GM21576 (cell line): ENCODE measurements at regions not wholly inside any gene's neighbourhood (a gene's known extent, or its start where the extent isn't known, plus 50 kb on each side); places are given as distances from the start of the nearest gene placed in this dataset.

Experiments
- ATAC-seq: cut with Tn5 transposase; IDR thresholded peaks from one replicate; pipeline ENCODE4 v1.9.1; 2021; ENCODE audit warnings: mild to moderate bottlenecking, moderate library complexity; ENCODE audit not compliant: unreplicated experiment

GRCh38 chrX:122500556-122500955, 683.5 kb upstream of the GRIA3 start:
- no peak for ATAC-seq

- ATAC-seq, result no peak
Observed at GRCh38 chrX:122501652-122502051, 682.4 kb upstream of the GRIA3 start.

DNA sequence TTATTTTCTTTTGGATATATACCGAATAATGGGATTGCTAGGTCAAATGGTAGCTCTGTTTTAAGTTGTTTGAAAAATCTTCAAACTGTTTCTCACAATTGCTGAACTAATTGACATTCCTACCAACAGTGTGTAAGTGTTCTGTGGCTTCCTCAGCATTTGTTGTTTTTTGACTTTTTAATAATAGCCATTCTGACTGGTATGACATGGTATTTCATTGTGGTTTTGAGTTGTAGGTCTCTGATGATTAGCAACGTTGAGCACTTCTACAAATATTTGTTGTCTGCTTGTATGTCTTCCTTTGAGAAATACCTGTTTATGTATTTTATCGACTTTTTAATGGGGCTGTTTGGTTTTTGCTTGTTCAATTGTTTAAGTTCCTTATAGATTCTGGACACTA, 680.1 kb upstream of the GRIA3 start:
- no peak for ATAC-seq

DNA sequence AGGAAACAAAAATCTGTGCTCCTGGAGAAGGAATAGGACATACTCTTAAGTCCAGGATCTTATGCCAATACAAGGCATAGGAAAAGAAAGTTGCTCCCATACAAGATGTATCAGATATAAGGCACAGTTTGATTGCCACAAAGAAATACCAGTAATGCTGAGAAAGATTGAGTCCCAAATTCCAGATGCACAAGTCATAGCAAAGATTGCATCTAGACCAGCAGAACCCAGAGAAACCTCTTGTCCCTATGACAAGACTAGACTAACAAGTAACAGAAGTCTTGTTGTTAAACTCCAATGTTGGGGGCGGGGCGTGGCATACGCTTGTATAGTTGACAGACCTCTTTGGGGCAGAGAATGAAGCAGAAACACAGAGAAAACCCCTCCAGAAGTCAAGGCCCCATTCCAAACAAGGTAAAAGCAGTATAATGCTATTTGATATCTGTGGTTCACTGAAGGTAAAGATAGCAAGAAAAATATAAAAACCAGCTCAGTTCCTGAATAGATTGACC, 671.5 kb upstream of the GRIA3 start:
- no peak for ATAC-seq

GRCh38 chrX:122517786-122518185, 666.3 kb upstream of the GRIA3 start:
- ATAC-seq, result no peak

- ATAC-seq, result no peak
Observed at GRCh38 chrX:122545778-122546177, 638.3 kb upstream of the GRIA3 start.

GRCh38 chrX:122546269-122546668, 637.8 kb upstream of the GRIA3 start:
- ATAC-seq, result no peak

- no peak for ATAC-seq
Observed at GRCh38 chrX:122552286-122552800, 631.7 kb upstream of the GRIA3 start.

DNA sequence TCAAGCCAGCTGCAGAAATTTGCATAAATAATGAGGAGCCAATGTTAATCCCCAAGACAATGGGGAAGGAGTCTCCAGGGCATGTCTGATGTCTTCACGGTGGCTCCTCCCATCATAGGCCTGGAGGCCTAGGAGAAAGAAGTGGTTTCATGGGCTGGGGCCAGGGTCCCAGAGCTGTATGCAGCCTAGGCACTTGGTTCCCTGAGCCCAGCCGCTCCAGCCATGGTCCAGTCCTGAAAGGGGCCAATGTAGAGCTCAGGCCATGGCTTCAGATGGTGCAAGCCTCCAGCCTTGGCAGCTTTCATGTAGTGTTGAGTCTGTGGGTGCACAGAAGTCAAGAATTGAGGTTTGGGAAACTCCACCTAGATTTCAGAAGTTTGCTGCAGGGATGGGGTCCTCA, 628.2 kb upstream of the GRIA3 start:
- no peak for ATAC-seq

DNA sequence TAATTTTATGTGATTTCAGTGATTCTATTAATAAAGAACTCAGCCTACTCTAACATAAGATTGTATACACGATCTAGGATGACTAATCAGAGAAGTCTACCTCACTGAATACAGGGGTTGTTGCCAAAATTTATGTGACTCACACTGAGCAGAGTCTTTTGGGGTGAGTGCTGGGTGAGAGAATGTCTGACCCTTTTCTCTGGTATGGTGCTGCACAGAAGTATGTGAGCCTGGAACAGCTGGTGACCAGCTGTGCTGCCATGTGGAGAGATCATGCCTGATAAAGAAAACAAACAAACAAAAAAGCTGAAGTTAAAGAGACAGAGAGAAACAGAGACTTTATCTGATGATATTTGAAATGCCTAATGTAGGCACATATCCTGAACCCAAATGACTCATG, 618.1 kb upstream of the GRIA3 start:
- ATAC-seq, result no peak

DNA sequence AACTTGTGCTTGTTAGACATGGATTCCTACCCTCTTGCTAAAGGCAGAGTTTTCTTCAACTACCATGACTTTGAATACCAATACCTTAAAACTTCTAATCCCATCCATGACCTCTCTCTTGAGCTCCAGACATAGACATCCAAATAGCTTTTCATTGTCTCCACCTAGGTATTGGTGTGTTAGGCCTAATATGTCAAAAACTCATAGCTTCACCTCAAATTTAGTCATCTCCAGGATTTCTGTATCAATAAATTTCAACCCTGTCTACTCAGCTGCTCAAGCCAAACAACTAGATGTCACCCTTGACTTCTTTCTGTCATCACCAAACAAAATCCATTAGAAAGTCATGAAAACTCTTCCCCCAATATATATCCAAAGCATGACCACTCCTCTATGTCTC, 617.7 kb upstream of the GRIA3 start:
- no peak for ATAC-seq

DNA sequence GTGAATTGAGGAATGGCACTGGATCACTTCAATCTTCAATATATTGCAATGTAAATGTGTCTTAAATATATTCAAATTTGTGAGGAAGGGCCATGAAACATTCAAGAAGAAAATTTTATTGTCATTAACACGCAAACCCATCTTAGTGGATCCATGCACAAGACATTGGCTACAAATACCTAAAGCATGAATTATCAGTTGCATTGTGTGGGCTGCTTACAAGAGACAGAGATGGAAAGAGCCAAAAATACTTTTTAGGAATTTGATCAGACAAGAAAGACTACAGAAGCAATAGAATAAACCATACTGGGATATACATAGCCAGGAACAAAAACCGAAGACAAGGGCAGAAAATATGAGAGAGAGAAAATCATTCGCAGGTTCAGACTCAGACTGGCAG, 616.2 kb upstream of the GRIA3 start:
- ATAC-seq, result no peak

DNA sequence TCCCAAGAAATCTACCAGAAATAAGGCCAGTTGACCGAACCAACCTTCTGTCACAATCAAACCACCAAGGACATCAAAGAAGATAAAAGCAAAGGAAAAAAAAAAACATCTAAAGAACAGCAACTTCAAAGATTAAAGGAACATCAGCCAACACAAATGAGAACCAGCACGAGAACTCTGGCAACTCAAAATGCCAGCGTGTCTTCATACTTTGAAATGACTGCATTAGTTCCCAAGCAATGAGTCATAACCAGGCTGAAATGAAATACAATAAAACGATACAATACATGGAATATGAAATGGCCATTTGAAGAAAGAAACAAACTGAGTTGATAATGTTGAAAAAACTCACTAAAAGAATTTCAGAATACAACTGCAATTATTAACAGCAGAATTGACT, 611.6 kb upstream of the GRIA3 start:
- no peak for ATAC-seq

DNA sequence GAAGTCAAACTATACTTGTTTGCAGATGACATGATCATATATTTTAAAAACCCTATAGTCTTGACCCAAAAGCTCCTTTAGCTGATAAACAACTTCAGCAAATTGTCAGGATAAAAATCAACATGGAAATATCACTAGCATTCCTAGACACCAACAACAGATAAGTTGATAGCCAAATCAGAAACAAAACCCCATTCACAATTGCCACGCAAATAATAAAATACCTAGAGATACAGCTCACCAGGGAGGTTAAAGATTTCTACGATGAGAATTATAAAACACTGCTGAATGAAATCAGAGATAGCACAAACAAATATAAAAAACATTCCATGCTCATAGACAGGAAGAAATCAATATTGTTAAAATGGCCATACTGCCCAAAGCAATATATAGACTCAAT, 605.0 kb upstream of the GRIA3 start:
- no peak for ATAC-seq

GRCh38 chrX:122579526-122579925, 604.6 kb upstream of the GRIA3 start:
- no peak for ATAC-seq

GRCh38 chrX:122582280-122582974, 601.7 kb upstream of the GRIA3 start:
- ATAC-seq, result no peak

- no peak for ATAC-seq
Observed at GRCh38 chrX:122582975-122583305, 601.1 kb upstream of the GRIA3 start.

GRCh38 chrX:122583551-122583950, 600.5 kb upstream of the GRIA3 start:
- no peak for ATAC-seq

- ATAC-seq, result no peak
Observed at GRCh38 chrX:122584981-122585380, 599.1 kb upstream of the GRIA3 start.

GRCh38 chrX:122586831-122587230, 597.2 kb upstream of the GRIA3 start:
- no peak for ATAC-seq

GRCh38 chrX:122591546-122591945, 592.5 kb upstream of the GRIA3 start:
- ATAC-seq, result no peak

- ATAC-seq, result no peak
Observed at GRCh38 chrX:122596998-122597397, 587.1 kb upstream of the GRIA3 start.

DNA sequence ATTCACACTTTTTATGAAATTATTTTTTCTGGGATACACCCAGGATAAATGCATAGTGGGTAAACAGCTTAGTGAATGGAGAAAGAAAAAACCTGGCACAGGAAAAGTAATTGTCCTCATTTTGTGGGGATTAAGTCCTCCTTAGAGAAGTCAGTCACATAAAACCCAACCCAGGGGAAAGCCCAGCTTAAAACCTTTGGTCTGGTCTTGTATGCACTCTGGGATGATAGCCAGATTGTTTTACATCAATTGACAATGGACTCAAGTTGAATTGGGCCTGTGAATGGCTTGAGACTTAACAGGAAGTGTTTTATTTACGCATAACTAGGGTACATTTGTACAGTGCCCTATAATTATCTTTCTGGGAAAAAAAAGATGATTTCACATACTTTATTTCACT, 561.3 kb upstream of the GRIA3 start:
- no peak for ATAC-seq
